Body of pancreas (tissue), 4 donors: ENCODE measurements at regions not wholly inside any gene's neighbourhood (a gene's known extent, or its start where the extent isn't known, plus 50 kb on each side); places are given as distances from the start of the nearest gene placed in this dataset.

ENCODE experiments used
- POLR2A ChIP-seq, 3 donors: fragments of 450-650 bp; IDR thresholded peaks; one replicate each; pipeline ENCODE4 v1.6.1; 2016; ENCODE audit warnings: antibody characterized with exemption in 3 of 3, mild to moderate bottlenecking in 2 of 3
- TF ChIP-seq, protein P1 (sequence below), 7 experiments: fragments of 450-650 bp in 4 of 7; fragments of 200-600 bp in 3 of 7; sonication (generic) in 3 of 7; IDR thresholded peaks; one replicate each; pipeline ENCODE4 v1.5.1; 2016 to 2019; ENCODE audit warnings: antibody characterized with exemption in 7 of 7

DNA sequence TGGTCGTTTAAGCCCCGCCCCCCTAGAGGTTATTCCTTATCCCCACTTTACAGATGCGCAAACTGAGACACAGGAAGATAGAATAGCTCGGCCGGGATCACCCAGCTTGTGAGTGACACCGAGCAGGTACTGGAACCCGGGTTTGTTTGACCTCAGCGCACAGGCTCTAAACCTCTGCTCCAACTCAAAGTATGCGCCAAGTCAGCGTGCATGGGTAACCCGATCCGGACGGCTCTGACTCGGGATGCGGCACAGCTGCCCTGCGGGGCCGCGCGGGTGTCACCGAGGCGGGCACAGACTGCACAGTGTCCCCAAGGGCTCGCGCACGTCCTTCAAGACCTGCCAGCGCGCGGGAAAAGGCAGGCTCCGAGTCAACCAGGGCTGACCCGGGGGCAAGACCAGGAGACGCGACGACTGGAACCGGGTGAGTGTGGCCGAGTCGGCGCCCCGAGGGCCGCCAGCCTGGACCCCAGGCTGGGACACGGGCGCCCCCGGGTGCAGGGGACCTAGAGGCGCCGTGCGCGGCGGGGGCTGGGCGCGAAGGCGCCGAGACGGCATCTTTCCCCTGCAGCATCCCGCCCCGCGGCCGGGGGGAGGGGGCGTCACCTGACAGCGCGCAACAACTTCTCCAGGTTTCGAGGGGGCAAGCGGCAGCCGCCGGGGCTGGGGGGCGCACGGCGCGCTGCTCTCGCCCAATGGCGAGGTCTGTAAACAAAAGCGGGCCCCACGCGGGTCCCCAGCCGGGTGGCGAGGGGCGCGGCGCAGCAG, 101.9 kb upstream of the SOD1 start:
- TF ChIP-seq, protein P1, sequence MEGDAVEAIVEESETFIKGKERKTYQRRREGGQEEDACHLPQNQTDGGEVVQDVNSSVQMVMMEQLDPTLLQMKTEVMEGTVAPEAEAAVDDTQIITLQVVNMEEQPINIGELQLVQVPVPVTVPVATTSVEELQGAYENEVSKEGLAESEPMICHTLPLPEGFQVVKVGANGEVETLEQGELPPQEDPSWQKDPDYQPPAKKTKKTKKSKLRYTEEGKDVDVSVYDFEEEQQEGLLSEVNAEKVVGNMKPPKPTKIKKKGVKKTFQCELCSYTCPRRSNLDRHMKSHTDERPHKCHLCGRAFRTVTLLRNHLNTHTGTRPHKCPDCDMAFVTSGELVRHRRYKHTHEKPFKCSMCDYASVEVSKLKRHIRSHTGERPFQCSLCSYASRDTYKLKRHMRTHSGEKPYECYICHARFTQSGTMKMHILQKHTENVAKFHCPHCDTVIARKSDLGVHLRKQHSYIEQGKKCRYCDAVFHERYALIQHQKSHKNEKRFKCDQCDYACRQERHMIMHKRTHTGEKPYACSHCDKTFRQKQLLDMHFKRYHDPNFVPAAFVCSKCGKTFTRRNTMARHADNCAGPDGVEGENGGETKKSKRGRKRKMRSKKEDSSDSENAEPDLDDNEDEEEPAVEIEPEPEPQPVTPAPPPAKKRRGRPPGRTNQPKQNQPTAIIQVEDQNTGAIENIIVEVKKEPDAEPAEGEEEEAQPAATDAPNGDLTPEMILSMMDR (IDR thresholded peaks at IDR 0.05), result no peak
- no peak for TF ChIP-seq POLR2A (IDR thresholded peaks at IDR 0.05)
